Activated naive CD4-positive, alpha-beta T cell treated with anti-CD3 and anti-CD28 coated beads, Interleukin-2, amount 50 U/mL, for 72 hours (primary cell): ENCODE measurements at regions not wholly inside any gene's neighbourhood (a gene's known extent, or its start where the extent isn't known, plus 50 kb on each side); places are given as distances from the start of the nearest gene placed in this dataset.
"Not testable (repeated sequence)": the region's sequence is repeated elsewhere in the genome, so short reads cannot be mapped to it uniquely, and the experiment has no call there.

ENCODE experiments used
- ATAC-seq, 2 donors: fragments of 150-1000 bp; cut with Tn5 transposase; 2 replicates each; pipeline ENCODE4 v1.10.0; 2021; ENCODE audit warnings: mild to moderate bottlenecking in 2 of 2, moderate library complexity in 2 of 2
- DNase-seq, 2 donors: peaks; one replicate each; pipeline ENCODE4 v3.0.0; 2021 to 2022; ENCODE audit warnings: low spot score in 2 of 2
- H3K27ac Mint-ChIP-seq, 2 donors: one replicate each; pipeline ENCODE4 v1.8.0; 2022; ENCODE audit warnings: mild to moderate bottlenecking in 2 of 2, mixed read lengths in 2 of 2
- H3K36me3 Mint-ChIP-seq, 2 donors: one replicate each; pipeline ENCODE4 v1.8.0; 2022; ENCODE audit warnings: mixed read lengths in 2 of 2
- H3K9me3 Mint-ChIP-seq, 2 donors: one replicate each; pipeline ENCODE4 v1.8.0; 2022; ENCODE audit warnings: mixed read lengths in 2 of 2

DNA sequence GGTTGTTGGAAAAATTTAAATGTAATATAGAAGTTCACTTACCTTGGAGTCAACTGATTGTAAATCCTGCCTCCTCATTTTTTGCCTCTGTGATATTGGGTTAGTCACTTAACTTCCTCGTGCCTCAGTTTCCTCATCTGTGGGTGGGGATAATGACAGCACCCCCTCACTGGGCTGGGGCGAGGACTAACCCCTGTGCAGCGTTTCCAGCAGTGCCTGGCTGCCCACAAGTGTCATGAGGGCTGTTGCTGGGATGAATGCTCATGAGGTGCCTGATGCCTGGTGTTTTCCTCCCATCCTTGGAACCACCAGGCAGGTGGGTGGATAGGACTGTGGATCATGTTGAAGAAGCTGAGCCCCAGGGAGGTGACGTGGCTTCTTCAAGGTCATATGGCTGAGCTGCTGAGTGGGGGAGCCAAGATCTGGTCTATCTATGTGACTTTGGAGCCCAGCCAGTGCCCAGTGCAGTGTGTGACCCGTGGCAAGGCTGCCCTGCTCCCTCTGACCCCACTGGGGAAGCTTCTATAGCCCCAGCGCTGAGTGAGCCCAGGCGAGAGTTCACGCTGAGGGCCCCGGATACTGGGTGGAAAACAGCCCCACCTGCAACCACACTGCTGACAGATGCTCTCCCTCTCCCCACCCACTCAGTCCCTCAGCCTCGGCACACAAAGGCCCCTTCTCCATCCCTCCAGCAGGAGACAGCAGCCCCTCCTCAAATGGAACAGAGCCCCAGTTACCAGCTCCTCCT, 446.0 kb downstream of the PTPRU start:
- no peak for DNase-seq
- Mint-ChIP-seq H3K36me3 (no peaks in the 10 kb centered on the region), H3K9me3 (no peaks in the 10 kb centered on the region), H3K27ac (no peak overlapping the region)
- no peak for ATAC-seq

DNA sequence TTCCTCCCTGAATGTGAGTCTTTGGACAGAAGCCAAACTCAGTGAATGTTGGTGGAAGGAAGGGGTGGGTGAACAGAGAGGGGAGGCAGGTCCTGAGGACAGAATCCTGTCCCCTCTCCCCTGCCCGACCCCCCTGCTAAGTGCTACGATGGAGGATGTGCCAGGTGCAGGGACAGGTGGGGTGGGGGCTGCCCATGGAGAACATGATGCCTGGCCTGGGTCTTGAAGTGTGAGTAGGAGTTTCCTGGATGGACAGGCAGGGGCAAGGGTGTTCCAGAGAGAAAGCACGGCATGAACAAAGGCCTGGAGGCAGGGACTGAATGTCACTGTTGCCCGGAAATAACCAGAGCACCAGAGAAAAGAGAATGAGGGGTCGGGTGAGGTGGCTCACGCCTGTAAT, 445.1 kb downstream of the PTPRU start:
- ATAC-seq, H3K36me3 Mint-ChIP-seq, DNase-seq, H3K9me3 Mint-ChIP-seq, H3K27ac Mint-ChIP-seq: not testable (repeated sequence)

DNA sequence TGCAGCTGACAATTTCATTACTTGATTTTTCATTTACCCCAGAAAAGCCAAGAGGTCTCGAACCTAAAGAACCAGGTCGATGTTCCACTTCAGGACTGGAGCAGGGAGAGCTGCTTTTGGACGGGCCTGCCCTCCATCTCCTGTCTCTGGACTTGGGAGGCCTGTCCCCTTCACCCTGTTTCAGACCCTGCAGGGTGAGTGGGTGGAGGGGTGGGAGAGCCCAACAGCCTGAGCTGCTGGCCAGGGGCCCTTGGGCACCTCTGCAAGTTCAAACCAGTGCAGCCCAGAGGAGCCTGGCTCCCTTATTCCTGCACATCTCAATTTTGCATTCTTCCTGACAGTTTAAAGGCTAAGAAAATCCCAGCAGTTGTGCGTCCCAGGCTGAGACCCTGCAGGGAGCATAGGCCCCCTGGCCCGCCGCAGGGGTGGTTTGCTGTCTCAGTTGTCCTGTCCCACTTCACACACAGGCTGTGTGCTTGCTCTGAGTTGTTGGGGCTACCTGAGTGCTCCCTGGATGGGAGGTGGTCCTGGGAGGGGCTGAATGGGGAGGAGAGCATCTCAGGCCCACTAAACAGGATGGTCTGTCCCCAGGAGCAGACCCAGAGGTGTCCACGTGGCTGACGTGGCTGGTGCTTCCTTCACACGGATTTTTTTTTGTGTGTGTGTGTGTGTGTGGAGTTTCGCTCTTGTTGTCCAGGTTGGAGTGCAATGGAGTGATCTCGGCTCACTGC, 443.7 kb downstream of the PTPRU start:
- no peaks in the 10 kb centered on the region for H3K9me3 Mint-ChIP-seq
- ATAC-seq: no peak

DNA sequence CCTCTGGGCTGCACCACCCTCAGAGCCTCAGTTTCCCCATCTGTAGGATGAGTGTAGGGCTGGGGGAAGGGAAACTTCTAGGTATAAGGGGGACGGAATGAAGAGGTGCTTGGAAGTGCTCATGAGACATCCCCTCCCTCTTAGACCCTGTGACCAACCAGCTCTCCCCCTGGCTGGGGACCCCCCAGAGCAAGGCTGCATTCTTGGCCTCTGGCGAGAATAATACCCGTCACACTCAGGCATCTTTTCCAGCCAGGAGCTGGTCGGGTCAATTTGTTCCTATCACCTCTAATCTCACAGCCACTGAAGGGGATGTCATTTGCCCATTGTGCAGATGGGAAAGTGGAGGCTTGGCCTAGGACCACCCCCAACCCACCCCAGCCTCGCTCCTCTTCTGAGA, 443.0 kb downstream of the PTPRU start:
- Mint-ChIP-seq H3K9me3 (no peaks in the 10 kb centered on the region), H3K27ac (no peak overlapping the region), H3K36me3 (no peaks in the 10 kb centered on the region)
- no peak for ATAC-seq
- DNase-seq: no peak

More for the DNA sequence above, 443.7 kb downstream of the PTPRU start:
- DNase-seq: peak in 1 of 2 donors; percentile 1
- Mint-ChIP-seq H3K27ac (no peak overlapping the region), H3K36me3 (no peaks in the 10 kb centered on the region)

DNA sequence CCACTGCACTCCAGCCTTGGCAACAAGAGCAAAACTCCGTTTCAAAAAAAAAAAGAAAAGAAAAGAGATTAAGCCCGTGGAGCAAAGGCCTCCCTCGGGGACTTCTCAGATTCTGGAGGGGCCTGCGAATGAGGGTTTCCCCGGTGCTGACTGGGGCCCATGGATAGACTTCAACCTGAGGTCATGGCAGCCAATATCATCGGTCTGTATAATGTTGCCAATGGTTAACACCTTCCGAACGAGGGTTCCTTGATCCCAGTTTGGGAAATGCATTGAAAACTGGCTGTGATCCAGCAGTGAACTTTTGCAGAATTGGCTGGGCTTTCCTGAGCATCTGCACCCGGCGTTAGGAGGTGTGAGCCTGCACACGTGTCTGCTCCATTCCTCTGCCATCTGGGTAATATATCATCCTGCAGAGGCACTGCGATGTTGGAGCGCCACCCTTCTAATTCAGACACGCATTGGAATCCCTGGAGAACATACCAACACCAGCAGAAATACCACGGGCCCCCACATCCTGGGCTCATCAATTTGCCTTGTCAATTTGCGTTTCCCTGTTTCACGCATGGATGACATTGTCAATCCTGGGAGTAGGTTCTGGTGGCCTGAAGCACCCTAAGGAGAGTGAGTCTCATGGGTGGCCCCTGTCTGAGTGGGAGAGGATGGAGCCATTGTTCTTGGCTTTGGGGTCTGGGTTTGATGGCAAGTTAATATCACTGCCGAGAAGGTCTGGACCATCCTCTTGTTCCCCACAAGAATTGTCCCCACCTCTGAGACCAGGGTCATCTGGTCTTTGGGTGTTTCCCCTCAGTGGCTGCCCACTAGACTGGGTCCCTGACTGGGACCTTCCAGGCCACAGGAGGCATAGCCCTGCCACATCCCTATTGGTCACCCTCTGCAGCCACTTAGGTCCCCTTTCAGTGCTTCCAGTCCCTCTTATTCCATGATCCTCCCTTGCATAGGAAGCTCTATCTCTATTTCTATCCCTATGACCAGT, 441.0 kb downstream of the PTPRU start:
- DNase-seq (no peak), ATAC-seq (no peak)
- Mint-ChIP-seq H3K27ac (no peak overlapping the region), H3K9me3 (no peaks in the 10 kb centered on the region), H3K36me3 (no peaks in the 10 kb centered on the region)

DNA sequence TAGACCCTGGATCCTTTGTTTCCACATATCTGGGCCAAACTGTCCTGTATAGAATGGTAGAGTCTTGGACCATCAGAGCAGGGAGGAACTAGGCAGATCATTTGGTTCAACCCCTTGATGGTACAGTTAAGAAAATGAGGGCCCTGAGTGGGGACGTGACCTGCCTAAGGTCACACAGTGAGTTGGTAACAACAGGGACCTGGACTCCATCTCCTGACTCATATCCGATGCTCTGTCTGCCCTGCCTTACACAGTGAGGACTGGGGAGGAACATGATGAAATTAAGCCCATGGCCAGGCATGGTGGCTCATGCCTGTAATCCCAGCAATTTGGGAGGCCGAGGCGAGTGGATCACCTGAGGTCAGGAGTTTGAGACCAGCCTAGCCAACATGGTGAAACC, 440.2 kb downstream of the PTPRU start:
- ATAC-seq (no peak), DNase-seq (no peak)
- H3K36me3 Mint-ChIP-seq: no peaks in the 10 kb centered on the region
- no peaks in the 10 kb centered on the region for H3K9me3 Mint-ChIP-seq
- no peak overlapping the region for H3K27ac Mint-ChIP-seq

DNA sequence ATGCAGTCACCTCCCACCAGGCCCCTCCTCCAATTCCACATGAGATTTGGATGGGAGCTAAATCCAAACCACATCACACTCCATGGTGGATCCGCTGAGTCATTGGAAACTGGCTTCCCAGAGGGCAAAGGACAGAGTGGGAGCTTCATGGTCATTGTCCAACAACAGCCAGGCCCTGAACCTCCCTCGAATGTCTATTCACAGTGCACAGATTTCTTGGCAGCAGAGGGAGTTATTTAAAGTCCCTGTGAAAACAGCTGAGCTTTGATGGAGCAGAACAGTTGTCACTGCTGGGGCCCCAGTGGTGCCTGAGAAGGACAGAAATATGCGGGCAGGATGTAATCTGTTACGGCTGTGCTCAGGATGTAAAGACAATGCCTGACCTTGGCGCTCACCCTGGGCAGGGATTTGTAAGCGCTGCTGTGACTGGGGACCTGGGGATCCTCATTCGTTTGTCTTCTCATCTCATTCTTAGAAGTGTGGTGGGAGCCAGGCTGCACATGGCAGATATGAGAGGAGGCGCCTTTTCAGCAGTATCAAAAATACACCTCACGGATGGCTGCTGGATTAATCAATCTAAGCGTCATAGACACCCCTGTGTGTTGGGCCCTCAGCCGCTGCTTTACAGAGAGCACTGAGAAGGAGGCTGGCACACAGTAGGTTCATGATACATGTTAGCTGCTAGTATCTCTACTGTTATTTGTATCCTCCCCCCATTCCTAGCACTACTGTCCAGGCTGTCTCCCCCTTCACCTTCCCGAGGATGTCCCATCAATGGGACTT, 439.4 kb downstream of the PTPRU start:
- no peak for ATAC-seq
- DNase-seq: peak in 1 of 2 donors; percentile 1
- Mint-ChIP-seq H3K9me3 (no peaks in the 10 kb centered on the region), H3K36me3 (no peaks in the 10 kb centered on the region), H3K27ac (peak overlapping the region in 1 of 2 donors; percentile 33)

DNA sequence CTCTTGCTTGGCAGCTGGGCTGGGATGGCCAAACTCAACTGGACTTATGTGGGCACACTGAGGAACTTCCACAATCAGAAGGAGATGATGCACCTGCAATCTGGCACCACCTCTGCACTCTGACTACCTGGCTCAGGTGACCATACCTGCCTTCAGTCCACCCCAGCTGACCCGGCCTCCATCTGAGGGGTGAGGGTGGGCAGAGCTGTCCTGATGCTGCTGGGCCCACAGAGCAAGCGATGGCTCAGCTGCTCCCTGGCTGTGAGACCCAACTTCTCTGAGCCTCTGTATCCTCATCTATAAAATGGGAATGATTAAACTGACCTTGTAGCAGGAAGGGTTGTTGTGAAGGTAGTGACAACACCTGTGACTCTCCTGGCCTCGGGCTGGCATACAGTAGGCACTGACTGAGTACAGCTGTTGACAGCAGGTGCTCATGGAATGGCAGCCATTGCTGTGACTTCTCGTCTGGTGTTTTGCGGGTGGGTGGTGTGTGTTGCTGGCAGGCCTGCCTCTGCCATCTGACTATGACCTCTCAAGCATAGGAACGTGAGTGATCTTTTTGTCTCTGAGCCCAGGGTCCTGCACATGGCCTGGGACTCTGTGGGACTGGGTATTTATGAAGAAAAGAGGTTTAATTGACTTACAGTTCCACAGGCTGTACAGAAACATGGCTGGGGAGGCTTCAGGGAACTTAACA, 438.5 kb downstream of the PTPRU start:
- Mint-ChIP-seq H3K9me3 (no peaks in the 10 kb centered on the region), H3K36me3 (no peaks in the 10 kb centered on the region), H3K27ac (peak overlapping the region; percentile 33 to 77)
- DNase-seq: peak in 1 of 2 donors; percentile 20
- no peak for ATAC-seq

DNA sequence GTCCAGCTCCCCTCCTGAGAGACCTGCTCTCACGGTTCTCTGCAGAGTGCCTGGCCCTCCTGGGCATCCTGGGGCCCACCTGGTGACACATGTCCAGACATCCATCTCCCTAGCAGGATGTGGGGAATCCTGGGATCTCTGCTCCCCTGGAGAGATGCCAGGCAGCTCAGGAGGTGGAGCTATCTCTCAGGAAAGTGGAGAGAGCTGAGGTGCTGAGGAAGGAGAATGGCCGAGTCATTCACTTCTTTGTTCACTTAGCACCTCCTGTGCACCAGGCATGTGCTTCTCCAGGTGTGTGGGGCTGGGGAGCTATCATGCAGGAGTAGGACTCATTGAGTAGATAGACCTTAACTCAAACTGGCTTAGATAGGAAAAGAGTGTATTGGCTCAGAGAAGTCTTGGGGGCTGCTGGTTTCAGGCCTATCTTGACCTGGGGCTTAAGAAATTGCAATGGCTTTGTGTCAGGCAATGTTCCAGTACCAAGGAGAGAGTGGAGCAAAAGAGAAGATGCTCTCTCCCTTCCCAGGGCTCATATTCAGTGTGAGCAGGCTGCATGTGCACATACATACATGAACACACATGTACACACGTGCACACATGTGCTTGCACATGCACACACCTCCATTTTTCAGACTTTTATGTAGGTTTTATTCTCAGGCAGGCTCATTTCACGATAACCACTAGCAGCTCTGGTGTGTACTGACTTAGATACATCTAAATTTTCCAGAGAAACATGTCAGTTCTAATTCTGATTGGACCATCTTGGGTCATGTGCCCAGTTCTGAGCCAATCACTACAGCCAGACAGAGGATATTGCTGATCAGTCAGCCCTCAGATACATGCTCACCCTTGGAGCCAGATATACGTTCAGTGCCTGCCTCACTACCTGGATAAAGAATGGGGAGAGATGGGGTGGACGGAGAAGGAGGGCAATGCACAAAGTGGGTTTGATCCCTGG, 437.6 kb downstream of the PTPRU start:
- Mint-ChIP-seq H3K9me3 (no peaks in the 10 kb centered on the region), H3K36me3 (no peaks in the 10 kb centered on the region), H3K27ac (no peak overlapping the region)
- no peak for DNase-seq
- no peak for ATAC-seq

DNA sequence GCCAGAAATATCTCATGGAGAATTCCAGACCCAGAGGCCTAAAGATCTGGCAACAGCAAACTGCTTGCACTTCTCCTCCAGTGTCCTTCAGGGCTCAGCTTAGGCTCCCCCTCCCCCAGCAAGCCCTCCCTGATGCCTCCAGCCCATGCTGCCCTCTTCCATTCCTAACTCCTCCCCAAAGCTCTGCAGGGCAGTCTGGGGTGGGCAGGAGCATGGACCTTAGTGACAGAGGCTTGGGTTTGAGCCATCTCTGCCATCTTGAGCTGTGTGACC, 436.8 kb downstream of the PTPRU start:
- Mint-ChIP-seq H3K9me3 (no peaks in the 10 kb centered on the region), H3K36me3 (no peaks in the 10 kb centered on the region), H3K27ac (peak overlapping the region in 1 of 2 donors; percentile 79)
- DNase-seq (peak in 1 of 2 donors; percentile 33), ATAC-seq (no peak)

DNA sequence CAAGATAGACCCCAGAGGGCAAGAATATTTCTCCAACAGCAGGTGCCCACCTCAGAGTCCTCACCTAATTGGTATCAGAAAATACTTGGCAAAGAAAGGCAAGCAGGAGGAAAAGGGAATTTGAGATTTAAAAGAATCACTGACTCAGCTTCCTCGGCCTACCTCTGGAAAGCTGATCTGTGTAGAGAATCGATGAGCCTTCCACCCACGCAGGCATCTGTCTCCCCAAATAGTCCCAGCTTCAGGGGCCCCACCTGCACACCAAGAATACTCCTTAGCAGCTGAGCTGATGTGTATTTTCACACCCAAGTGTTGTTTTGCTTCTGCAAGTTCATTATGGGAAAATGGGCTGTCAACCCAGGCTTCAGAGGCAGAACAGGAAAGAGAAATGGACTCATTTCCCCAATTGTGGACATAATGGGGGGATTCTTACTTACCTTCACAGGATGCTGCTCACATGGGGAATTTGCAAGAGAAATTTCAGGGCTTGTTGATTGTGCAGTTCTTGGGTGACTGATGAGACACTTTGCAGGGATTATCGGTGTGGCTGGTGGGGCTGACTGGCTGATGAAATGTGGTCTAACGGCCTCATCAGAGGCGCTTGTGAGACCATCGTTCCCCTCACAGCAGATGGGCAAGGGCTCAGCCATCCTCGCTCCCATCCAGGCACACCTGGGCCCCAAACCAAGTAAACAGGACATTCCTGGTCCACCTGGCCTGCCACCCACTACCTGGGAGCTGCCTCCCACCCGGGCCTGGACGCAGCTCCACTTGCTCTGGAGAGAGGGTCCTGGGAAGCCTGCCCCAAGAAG, 436.3 kb downstream of the PTPRU start:
- no peaks in the 10 kb centered on the region for H3K9me3 Mint-ChIP-seq
- no peak for ATAC-seq
- H3K27ac Mint-ChIP-seq: no peak overlapping the region
- DNase-seq: no peak
- H3K36me3 Mint-ChIP-seq: no peaks in the 10 kb centered on the region

DNA sequence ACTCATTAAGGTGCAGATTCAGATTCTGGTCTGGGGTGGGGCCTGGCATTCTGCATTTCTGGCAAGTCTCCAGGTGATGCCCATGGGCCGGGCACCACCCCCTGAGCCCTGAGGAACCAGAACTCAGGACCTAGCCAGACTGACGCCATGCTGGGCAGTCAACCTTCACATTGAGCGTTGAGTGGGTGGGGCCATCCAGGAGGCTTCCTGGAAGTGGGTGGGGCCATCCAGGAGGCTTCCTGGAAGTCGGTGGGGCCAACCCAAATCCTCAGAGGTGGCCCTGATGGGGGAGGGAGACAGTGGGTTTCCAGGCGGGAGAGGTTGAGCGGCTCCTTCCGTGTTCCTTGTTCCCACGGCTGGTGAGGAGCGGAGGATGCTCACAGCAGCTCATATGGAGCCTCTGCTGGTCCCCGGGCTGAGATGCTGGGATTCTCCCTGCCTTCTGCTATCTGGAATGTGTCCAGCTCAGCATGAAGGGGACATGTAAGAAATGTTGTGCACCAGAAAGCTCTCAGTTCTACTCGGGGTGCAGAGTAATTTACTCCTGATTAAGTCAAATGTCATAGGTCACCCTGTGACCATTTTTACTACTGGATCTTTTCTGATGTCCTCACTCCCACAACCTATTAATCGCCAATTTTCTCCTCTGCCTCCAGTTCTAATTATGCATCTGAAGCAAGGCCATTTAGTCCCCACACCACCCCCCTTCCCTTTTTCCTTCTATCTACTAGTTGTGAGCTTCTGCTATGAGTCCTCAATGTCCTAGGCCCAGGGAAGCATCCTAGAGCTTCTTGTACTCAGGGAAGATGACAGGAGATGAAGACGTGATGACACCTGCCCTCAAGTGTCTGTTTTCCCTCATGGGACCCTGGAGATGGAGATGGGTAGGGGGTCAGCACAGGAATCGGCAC, 435.4 kb downstream of the PTPRU start:
- Mint-ChIP-seq H3K36me3 (no peaks in the 10 kb centered on the region), H3K27ac (no peak overlapping the region), H3K9me3 (no peaks in the 10 kb centered on the region)
- ATAC-seq (no peak), DNase-seq (no peak)

DNA sequence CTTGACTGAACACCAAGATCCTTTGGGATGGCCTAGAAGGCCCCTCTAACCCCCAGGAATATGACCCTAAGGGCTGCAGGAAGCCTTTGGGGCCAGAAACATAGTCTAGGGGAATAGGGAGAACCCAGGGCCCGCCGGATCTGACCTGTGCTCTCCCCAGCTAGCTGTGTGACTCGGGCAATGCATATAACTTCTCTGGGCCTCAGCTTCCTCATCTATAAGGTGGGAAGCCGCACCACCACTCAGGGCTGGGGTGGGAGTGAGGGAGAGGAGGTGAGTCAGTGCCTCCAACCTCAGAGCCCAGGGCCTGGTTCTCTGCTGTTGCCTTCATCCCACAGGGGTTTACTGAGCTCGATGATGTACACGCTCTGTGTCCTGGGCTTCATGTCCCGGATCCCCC, 434.4 kb downstream of the PTPRU start:
- Mint-ChIP-seq H3K9me3 (no peaks in the 10 kb centered on the region), H3K36me3 (no peaks in the 10 kb centered on the region), H3K27ac (no peak overlapping the region)
- no peak for ATAC-seq
- DNase-seq: no peak
